OCI-LY1 (cell line): ENCODE measurements at regions not wholly inside any gene's neighbourhood (a gene's known extent, or its start where the extent isn't known, plus 50 kb on each side); places are given as distances from the start of the nearest gene placed in this dataset.

Experiments
- CTCF ChIP-seq: fragments of 200-600 bp; sonication (generic), shearing (Covaris generic); IDR thresholded peaks from 2 replicates; pipeline ENCODE4 v1.5.1; 2017; ENCODE audit warnings: mild to moderate bottlenecking, antibody characterized with exemption, low read length, moderate library complexity, mixed read lengths
- EZH2 ChIP-seq: fragments of 200-600 bp; sonication (generic), shearing (Covaris generic); IDR thresholded peaks from 2 replicates; pipeline ENCODE4 v1.8.0; 2017; ENCODE audit warnings: borderline replicate concordance, mixed run types, mild to moderate bottlenecking, antibody characterized with exemption, low read length, moderate library complexity, mixed read lengths

GRCh38 chr2:122213312-122213711, 457.9 kb downstream of the TSN start:
- no peak for TF ChIP-seq CTCF
- TF ChIP-seq EZH2: no peak
